Epithelial cell of prostate (primary cell): ENCODE measurements at regions not wholly inside any gene's neighbourhood (a gene's known extent, or its start where the extent isn't known, plus 50 kb on each side); places are given as distances from the start of the nearest gene placed in this dataset.
A peak's percentile ranks its signal among the peaks of the same experiment; 100 is the strongest.
"Not testable (repeated sequence)": the region's sequence is repeated elsewhere in the genome, so short reads cannot be mapped to it uniquely, and the experiment has no call there.

Experiments
- DNase-seq: peaks from one replicate; pipeline ENCODE4 v3.0.0-alpha.2; 2011; ENCODE audit warnings: low read depth, low spot score
- H3K27ac ChIP-seq: fragments of 450-650 bp; 2 replicates; pipeline ENCODE4 v1.5.1; 2017; ENCODE audit warnings: mild to moderate bottlenecking

GRCh38 chr3:75303741-75304140, 360.4 kb upstream of the FRG2C start:
- DNase-seq: no peak
- no peak overlapping the region for H3K27ac ChIP-seq

GRCh38 chr3:75305901-75306300, 358.2 kb upstream of the FRG2C start:
- no peak overlapping the region for H3K27ac ChIP-seq
- no peak for DNase-seq

DNA sequence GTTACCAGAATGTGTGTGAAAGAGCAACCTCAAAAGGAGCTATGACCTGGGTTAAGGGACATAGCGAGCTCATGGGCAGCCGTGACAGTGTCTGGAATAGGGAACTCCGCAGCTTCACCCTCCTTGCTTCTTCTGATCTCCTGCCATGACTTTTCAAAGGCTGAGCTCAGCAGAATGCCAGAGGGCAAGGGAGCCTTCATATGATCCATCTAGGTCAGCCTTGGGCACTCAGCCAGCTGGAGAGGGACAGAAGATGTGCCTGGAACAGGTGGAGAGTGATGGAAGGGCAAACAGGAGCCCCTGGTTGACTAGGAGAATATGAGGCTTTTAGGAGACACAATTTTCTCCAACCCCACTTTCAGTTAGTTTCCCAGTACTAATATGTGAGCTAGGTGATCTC, 352.8 kb upstream of the FRG2C start:
- H3K27ac ChIP-seq, DNase-seq: not testable (repeated sequence)

- DNase-seq, H3K27ac ChIP-seq: not testable (repeated sequence)
These were observed 351.7 kb upstream of the FRG2C start for GRCh38 chr3:75312469-75312868.

DNA sequence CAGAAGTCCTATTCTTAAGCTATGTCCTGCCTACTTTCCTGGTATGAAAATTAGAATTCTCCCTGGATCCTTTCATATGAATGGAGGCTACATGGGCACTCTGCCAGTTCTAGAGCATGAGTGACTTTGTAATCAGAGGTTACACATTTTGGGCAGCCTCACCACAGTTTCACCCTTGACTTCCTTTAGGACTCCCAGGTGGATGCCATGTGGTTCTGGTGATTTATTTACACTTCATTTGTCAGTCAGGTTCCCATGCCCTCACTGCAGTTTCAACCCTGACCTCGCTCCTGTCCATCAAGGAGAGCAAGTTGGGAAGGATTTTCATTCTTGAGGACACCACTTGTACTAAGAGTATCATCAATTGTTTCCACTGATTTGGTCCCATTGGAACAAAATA, 344.4 kb upstream of the FRG2C start:
- not testable (repeated sequence) for H3K27ac ChIP-seq, DNase-seq

GRCh38 chr3:75320369-75320768, 343.8 kb upstream of the FRG2C start:
- no peak overlapping the region for H3K27ac ChIP-seq
- no peak for DNase-seq

DNA sequence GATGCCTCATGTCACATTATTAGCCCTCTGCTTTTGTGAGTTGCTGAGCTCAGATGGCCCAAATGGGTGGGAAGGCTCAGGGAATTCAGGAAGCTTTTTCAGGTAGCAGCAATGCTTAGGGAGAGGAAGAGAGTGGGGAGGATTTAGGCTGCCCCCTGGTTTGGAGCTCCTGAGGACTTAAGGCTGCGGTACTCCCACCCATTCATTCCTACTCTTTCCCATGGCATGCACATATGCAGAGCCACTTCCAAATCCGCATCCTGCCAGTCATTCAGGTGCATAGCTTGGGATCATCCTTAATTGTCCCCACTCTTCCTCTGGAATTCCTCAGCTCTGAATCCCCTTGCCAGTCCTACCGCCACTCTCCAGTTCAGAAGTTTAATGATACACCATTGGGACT, 343.1 kb upstream of the FRG2C start:
- DNase-seq: no peak
- H3K27ac ChIP-seq: no peak overlapping the region

DNA sequence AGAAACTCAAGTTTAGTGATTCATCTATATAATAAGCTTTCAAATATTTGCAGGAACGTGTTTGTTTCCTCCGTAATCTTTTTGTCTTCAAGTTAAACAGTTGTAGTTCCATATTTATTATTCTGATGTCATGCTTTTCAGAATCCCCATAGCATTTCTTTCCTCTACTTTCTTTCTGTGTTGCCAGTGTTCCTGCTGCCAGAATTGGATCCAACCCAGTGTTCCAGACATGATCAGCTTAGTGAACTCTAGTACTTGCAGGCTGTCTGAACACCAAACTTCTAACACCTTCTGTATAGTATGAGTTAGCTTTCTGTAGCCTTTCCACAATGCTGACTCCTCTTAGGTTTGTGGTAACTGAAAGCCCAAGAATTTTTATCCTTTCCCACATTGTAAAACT, 340.2 kb upstream of the FRG2C start:
- not testable (repeated sequence) for H3K27ac ChIP-seq, DNase-seq

DNA sequence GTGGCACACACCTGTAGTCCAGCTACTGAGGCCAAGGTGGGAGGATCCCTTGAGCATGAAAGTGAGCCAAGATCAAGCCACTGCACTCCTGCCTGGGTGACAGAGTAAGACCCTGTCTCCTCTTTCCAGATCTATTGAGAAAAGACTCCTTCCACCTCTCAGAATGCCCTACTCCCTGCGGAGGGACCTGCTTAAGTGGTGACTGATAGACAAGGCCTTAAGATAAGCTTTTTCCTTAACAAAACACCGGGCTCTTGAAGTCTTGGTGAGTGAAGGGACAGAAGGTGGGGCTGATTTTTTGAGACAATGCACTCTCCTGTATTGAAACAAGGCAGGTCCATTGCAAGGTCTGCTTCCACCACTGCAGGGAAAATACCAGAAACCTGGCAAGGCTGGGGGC, 338.4 kb upstream of the FRG2C start:
- H3K27ac ChIP-seq: no peak overlapping the region
- no peak for DNase-seq

GRCh38 chr3:75327453-75327852, 336.7 kb upstream of the FRG2C start:
- H3K27ac ChIP-seq: no peak overlapping the region
- DNase-seq: no peak

- no peak overlapping the region for H3K27ac ChIP-seq
- DNase-seq: no peak
These were observed 334.5 kb upstream of the FRG2C start for GRCh38 chr3:75329476-75330097.

DNA sequence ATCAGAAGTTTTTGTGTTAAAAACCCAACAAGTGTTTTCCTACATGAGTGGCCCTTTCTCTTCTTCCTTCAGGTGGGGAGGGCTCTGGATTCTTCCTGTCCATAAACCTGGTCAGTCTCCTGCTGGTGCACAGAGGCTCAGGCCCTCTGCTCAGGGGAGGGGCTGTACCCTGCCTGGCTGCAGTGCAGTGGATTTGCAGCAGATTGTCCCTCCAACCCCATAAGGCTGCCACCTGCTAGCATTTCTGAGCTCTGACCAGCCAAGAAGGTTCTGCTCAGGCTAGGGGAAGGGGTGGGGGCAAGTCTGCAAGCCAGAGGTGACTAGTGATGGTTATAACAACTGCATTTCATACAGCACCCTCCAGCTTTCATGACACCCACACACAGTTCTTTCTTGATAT, 333.7 kb upstream of the FRG2C start:
- not testable (repeated sequence) for DNase-seq, H3K27ac ChIP-seq

DNA sequence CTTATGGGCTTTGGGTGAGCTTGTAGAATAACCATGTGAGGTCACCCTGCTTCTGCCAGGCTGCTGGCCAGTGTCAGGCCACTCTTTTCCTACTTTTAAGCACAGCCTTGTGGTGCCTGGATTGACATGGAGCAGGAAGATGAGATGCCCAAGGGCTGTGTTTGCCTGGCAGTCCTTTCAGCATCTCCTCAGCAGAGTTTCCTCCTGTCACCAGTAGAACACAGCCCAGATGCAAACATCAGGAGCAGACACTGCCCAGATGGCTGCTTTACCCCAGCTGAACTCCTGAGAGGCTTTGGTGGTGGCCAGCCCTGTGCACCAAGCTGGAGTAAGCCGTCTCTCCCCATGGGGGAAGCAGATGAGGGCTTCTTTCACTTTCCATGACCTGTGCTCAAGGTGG, 332.0 kb upstream of the FRG2C start:
- DNase-seq: not testable (repeated sequence)

DNA sequence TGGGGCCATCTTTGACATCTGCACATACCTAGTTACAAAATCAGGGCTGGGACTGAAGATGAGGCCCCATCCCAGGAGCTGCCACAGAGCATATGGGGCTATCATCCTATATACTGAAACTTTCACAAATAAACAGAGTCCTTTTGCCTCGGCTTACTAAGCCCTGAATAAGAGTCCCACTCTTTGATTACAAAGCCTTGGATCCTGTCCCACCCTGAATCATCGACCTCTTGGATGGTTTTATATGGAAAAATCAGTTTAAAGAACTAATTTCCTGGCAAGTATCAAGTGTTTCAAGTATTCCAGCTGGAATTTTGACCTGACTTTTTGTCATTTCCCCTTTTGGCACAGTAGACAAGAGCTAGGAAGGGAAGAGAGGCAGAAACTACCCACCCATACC, 331.3 kb upstream of the FRG2C start:
- no peak for DNase-seq
- H3K27ac ChIP-seq: no peak overlapping the region

More for the DNA sequence above, 332.0 kb upstream of the FRG2C start:
- not testable (repeated sequence) for H3K27ac ChIP-seq

DNA sequence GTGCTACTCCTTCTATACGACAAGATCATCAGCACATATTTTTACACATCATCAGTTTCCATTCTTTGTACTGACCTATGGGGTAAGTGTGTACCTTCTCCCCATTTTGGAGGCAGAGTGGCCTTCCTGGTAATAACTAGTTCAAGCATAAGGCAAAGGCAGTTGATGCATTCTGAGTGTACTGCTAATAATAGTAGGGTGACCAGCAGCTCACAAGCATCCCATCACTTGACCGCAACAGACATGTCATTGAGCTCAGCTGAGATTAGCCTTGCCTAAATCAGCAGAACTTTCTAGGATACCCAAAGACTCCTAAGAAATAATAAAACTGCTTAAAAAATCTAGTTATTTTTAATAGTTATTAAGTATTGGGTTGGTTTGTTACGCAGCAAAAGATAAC, 329.8 kb upstream of the FRG2C start:
- DNase-seq: no peak
- H3K27ac ChIP-seq: no peak overlapping the region

DNA sequence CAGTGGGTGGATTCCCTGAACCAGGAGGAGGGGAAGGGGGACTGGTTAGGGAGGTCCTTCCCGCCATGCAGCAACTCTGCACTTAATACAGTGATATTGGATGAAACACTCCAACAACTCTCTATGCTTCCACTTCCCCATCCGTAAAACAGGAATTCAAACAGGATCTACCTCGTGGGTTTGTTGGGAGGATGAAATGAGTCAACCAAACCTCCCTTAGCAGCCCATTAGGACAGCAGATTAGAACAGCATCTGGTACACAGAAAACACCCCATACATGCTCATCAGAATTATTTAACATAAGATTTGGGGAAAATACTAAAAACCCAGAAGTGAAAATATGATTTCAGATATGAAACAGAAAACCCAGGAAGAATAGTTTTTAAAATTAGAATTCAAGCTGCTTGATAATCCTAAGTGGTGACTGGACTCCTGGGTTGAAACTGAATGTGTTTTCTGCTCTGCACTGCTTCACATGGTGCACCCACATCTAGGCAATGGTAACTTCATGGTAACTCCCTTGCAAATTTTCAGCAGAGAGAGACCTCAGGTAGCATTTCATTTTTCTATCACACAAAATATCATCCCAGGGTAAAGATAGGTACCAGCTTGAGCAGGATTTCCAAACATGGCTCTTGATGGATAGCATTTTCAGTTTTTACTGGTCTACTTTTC, 326.8 kb upstream of the FRG2C start:
- no peak for DNase-seq
- H3K27ac ChIP-seq: no peak overlapping the region

DNA sequence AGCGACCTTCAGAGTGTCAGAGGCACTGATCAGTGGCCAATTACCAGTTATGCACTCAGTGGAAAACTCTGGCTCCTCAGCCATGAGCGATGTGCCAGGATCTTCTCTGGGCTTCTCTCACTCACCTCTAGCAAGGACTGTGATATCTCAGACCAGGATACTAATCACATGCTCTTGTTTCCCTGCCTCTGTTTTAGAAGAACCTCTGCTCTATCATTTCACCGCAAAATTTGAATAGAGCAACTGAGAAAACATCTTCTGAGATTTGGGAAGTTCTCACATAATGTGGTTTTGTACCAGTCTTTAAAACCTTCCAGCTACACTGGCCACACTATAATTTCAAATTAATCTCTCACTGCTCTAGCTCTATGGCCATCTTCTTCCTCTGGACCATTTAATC, 325.8 kb upstream of the FRG2C start:
- H3K27ac ChIP-seq: no peak overlapping the region
- DNase-seq: no peak

DNA sequence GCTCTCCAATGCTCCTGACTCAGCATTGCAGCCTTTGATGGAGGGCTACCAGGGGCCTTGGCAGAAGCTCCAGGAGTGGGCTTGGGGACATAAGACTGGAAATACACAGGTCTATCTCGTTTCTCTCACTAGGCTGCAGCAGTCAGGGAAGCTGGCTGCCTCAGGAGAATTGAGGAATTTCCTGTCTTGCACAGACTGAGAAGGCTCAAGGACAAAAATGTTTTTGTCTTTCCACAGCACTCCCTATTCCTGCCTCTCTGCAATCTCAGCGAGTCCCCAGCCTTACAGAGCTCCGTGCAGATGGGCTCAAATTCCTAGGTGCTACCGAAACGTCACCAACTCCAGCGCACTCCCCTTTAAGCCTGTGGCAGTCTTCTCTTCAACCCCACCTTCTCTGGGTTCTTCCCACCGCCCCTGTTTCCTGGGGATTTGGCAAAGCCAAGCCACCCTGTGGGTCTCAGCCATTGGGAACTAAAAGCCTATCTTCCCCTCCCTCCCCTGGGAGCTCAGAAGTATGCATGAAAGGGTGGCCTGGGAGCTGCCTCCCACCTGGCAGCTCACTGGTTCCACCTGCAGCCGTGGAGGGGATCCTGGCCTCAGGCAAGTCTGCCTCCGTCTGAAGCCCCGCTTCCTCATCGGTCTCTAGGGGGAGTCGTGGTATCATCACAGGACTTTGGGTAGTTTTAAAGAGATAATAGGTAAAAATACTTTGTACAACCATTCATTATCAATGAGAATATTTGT, 322.6 kb upstream of the FRG2C start:
- no peak for DNase-seq
- H3K27ac ChIP-seq: no peak overlapping the region

DNA sequence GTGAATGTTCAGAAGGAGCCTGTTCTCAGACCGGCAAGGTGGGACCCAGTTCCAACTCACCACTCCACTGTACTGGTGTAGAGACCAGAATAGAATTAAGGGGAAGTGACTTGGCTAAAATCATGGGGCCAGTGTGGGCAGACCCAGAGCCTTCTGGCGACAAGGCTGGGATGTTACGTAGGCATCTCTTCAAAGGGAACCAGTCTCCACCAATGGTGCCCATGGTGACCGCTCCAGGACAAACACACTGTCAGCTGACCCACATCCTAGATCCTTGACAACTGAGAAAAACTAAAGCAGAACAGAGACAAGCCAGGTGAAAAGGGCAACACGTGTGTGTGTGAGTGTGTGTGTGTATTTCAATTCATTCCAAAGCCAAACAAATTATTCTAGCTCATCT, 321.7 kb upstream of the FRG2C start:
- DNase-seq: no peak
- H3K27ac ChIP-seq: no peak overlapping the region

- H3K27ac ChIP-seq, DNase-seq: not testable (repeated sequence)
These were observed 313.6 kb upstream of the FRG2C start for GRCh38 chr3:75350536-75350935.

GRCh38 chr3:75362086-75362784, 301.9 kb upstream of the FRG2C start:
- H3K27ac ChIP-seq: not testable (repeated sequence)
- peak; percentile 70 for DNase-seq
